PC-9 (cell line): ENCODE measurements at regions not wholly inside any gene's neighbourhood (a gene's known extent, or its start where the extent isn't known, plus 50 kb on each side); places are given as distances from the start of the nearest gene placed in this dataset.

Experiments used
- BruUV-seq: library from RNA; stranded (reverse); fragments of 400-500 nt; replicated peaks from 2 replicates; lab custom pipeline; 2021; lab: Mats Ljungman, UMichigan
- CTCF ChIA-PET: fragments of 300-600 bp; sonication (Branson Sonifier 250); formaldehyde crosslinking; loops from one replicate; lab custom pipeline; 2022; ENCODE audit warnings: antibody characterized with exemption; lab: Charles Lee
- POLR2A ChIA-PET: fragments of 300-600 bp; sonication (Branson Sonifier 250); formaldehyde crosslinking; loops from one replicate; lab custom pipeline; 2022; ENCODE audit warnings: antibody characterized with exemption; ENCODE audit not compliant: unreplicated experiment; lab: Charles Lee
- DNase-seq, 2 experiments: peaks; one replicate each; pipeline versions ENCODE4 v3.0.0 to v3.0.0-alpha.2; 2015 to 2022; ENCODE audit warnings: mixed read lengths in 1 of 2
- H2AFZ ChIP-seq: fragments of 200-600 bp; sonication (generic); 2 replicates; pipeline ENCODE4 v1.8.1; 2017; ENCODE audit warnings: antibody characterized with exemption
- H3F3A ChIP-seq: fragments of 200-600 bp; sonication (generic); 2 replicates; pipeline ENCODE4 v1.8.1; 2017; ENCODE audit warnings: antibody characterized with exemption, mild to moderate bottlenecking, low read depth; ENCODE audit not compliant: insufficient read depth
- H3K27ac ChIP-seq: fragments of 200-600 bp; sonication (generic); 2 replicates; pipeline ENCODE4 v1.6.1; 2016; ENCODE audit warnings: mixed run types
- H3K27me3 ChIP-seq: fragments of 200-600 bp; sonication (generic); 2 replicates; pipeline ENCODE4 v1.6.1; 2016; ENCODE audit warnings: low read depth, mixed run types; ENCODE audit not compliant: insufficient read depth
- H3K36me3 ChIP-seq: fragments of 200-600 bp; sonication (generic); 2 replicates; pipeline ENCODE4 v1.6.1; 2016; ENCODE audit warnings: low read depth, mixed run types
- H3K4me1 ChIP-seq: fragments of 200-600 bp; sonication (generic); replicated peaks from 2 replicates; pipeline ENCODE4 v1.6.1; 2016; ENCODE audit warnings: mixed run types; ENCODE audit not compliant: insufficient read depth
- H3K4me2 ChIP-seq: fragments of 200-600 bp; sonication (generic); 2 replicates; pipeline ENCODE4 v1.6.1; 2017; ENCODE audit warnings: mixed run types
- H3K4me3 ChIP-seq: fragments of 200-600 bp; sonication (generic); 2 replicates; pipeline ENCODE4 v1.6.1; 2016; ENCODE audit warnings: mixed run types
- H3K79me2 ChIP-seq: fragments of 200-600 bp; sonication (generic); 2 replicates; pipeline ENCODE4 v1.6.1; 2017; ENCODE audit warnings: low read depth, mixed run types
- H3K9me2 ChIP-seq: fragments of 200-600 bp; sonication (generic); 2 replicates; pipeline ENCODE4 v1.8.1; 2017; ENCODE audit warnings: mild to moderate bottlenecking; ENCODE audit not compliant: insufficient read depth
- H3K9me3 ChIP-seq: fragments of 200-600 bp; sonication (generic); 2 replicates; pipeline ENCODE4 v1.8.1; 2016; ENCODE audit warnings: low read depth; ENCODE audit not compliant: insufficient read depth
- H4K20me1 ChIP-seq: fragments of 200-600 bp; sonication (generic); 2 replicates; pipeline ENCODE4 v1.8.1; 2017; ENCODE audit not compliant: insufficient read depth
- CTCF ChIP-seq: fragments of 200-600 bp; sonication (generic); conservative IDR thresholded peaks from 2 replicates; pipeline ENCODE4 v1.6.1; 2017; ENCODE audit warnings: mixed run types, antibody characterized with exemption, mild to moderate bottlenecking, moderate library complexity
- EZH2 ChIP-seq: fragments of 200-600 bp; sonication (generic); IDR thresholded peaks from 2 replicates; pipeline ENCODE4 v1.8.0; 2017; ENCODE audit warnings: antibody characterized with exemption, low read depth
- intact Hi-C: fragments of 100-400 bp; cut with micrococcal nuclease; formaldehyde crosslinking; loops from one replicate; pipeline ENCODE4 v1.10.0; 2022; ENCODE audit not compliant: unreplicated experiment

GRCh38 chr16:66315210-66315825 lies 51.2 kb upstream of the CDH5 start:
- H3K36me3 ChIP-seq = no peaks in the 10 kb centered on the region
- no peak overlapping the region for H3K4me3 ChIP-seq
- peak overlapping the region; percentile 46; the same call in 1 of the 2 replicates for H2AFZ ChIP-seq
- CTCF ChIA-PET = interaction anchor here (0.6 kb wide), 1 partner anchor 18 kb away, joined by 3 read pairs; no protein-coding TSS in a partner anchor
- intact Hi-C loops = loop anchor here (1.0 kb wide), 2 partner anchors 37 to 41 kb away; no protein-coding TSS in a partner anchor
- no peaks in the 10 kb centered on the region for H3K9me3 ChIP-seq
- no peak for TF ChIP-seq EZH2
- TF ChIP-seq CTCF = peak; percentile 97
- no peaks in the 10 kb centered on the region for H3F3A ChIP-seq
- H3K27me3 ChIP-seq = 0 out of 2 replicates have a peak, but pooled peaks cover 5% of the 10 kb centered on the region
- H3K9me2 ChIP-seq = no peaks in the 10 kb centered on the region
- peaks cover 6% of the 10 kb centered on the region; the same call in 1 of the 2 replicates for H3K4me1 ChIP-seq
- no TSS peak for BruUV-seq
- peak overlapping the region; percentile 11; the same call in 1 of the 2 replicates for H3K4me2 ChIP-seq
- no peaks in the 10 kb centered on the region for H4K20me1 ChIP-seq
- H3K79me2 ChIP-seq = no peaks in the 10 kb centered on the region
- H3K27ac ChIP-seq = no peak overlapping the region
- POLR2A ChIA-PET = no interaction called here
- peak; percentile 57 to 61 for DNase-seq

- Histone ChIP-seq H4K20me1 (no peaks in the 10 kb centered on the region), H3K4me3 (no peak overlapping the region), H3K27me3 (peaks cover 11% of the 10 kb centered on the region; the same call in 1 of the 2 replicates), H3F3A (no peaks in the 10 kb centered on the region), H3K9me3 (no peaks in the 10 kb centered on the region), H3K27ac (no peak overlapping the region), H2AFZ (no peak overlapping the region), H3K4me1 (peaks cover 6% of the 10 kb centered on the region; the same call in 1 of the 2 replicates), H3K4me2 (no peak overlapping the region), H3K36me3 (no peaks in the 10 kb centered on the region), H3K79me2 (no peaks in the 10 kb centered on the region), H3K9me2 (no peaks in the 10 kb centered on the region)
- intact Hi-C loops = no loop called here
- ChIA-PET POLR2A (interaction anchor here (0.7 kb wide), 1 partner anchor 43 kb away, joined by 5 read pairs; no protein-coding TSS in a partner anchor), CTCF (no interaction called here)
- TF ChIP-seq CTCF (no peak), EZH2 (no peak)
- no peak for DNase-seq
- BruUV-seq = no TSS peak
Observed at GRCh38 chr16:66311306-66311705, 55.2 kb upstream of the CDH5 start.

DNA sequence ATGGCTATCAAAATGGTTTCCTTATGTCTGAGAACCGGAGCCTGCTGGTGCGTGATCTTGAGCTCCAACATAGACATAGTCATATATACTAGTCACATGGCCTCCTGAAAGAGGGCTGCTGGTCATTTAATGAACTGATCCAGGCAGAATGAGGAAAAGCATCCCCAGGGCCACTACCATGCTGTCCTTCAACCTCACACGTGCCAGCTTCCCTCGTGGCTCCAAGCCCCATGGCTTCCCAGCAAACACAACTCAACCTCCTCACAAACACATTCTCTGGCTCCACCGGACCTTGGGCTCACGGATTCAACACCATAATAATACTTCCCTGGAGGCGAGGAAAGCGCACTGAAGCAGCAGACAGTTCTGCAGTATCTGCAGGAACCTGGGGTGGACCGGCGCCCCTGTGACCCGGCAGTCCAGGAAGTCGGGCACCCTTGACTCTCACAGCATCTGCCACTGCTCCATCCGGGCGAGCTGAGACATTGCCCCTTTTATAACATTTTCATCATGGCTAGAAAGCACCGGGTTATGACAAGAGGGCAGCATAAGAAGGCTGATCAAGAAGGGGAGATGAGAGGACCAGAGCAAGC lies 57.2 kb upstream of the CDH5 start:
- intact Hi-C loops = no loop called here
- Histone ChIP-seq H4K20me1 (no peaks in the 10 kb centered on the region), H3K36me3 (no peaks in the 10 kb centered on the region), H3K4me2 (no peak overlapping the region), H3F3A (no peaks in the 10 kb centered on the region), H3K9me3 (no peaks in the 10 kb centered on the region), H3K27me3 (peaks cover 11% of the 10 kb centered on the region; the same call in 1 of the 2 replicates), H3K9me2 (no peaks in the 10 kb centered on the region), H3K4me1 (no peaks in the 10 kb centered on the region), H3K27ac (no peak overlapping the region), H3K4me3 (no peak overlapping the region), H3K79me2 (no peaks in the 10 kb centered on the region), H2AFZ (no peak overlapping the region)
- no TSS peak for BruUV-seq
- ChIA-PET CTCF (interaction anchor here (0.5 kb wide), 1 partner anchor 432 kb away, joined by 5 read pairs; no protein-coding TSS in a partner anchor), POLR2A (no interaction called here)
- no peak for TF ChIP-seq CTCF
- TF ChIP-seq EZH2 = no peak
- DNase-seq = no peak
